Tongue (tissue), 1 donor: ENCODE measurements at regions not wholly inside any gene's neighbourhood (a gene's known extent, or its start where the extent isn't known, plus 50 kb on each side); places are given as distances from the start of the nearest gene placed in this dataset.

Experiments used
- DNase-seq: peaks from one replicate; pipeline ENCODE4 v3.0.0-alpha.2; 2015

- DNase-seq: no peak
Observed at GRCh38 chr9:126126807-126127206, 199.8 kb upstream of the MVB12B start.

- DNase-seq: no peak
Observed at GRCh38 chr9:126127591-126127990, 199.0 kb upstream of the MVB12B start.

GRCh38 chr9:126128494-126129142 lies 198.0 kb upstream of the MVB12B start:
- DNase-seq: no peak

DNA sequence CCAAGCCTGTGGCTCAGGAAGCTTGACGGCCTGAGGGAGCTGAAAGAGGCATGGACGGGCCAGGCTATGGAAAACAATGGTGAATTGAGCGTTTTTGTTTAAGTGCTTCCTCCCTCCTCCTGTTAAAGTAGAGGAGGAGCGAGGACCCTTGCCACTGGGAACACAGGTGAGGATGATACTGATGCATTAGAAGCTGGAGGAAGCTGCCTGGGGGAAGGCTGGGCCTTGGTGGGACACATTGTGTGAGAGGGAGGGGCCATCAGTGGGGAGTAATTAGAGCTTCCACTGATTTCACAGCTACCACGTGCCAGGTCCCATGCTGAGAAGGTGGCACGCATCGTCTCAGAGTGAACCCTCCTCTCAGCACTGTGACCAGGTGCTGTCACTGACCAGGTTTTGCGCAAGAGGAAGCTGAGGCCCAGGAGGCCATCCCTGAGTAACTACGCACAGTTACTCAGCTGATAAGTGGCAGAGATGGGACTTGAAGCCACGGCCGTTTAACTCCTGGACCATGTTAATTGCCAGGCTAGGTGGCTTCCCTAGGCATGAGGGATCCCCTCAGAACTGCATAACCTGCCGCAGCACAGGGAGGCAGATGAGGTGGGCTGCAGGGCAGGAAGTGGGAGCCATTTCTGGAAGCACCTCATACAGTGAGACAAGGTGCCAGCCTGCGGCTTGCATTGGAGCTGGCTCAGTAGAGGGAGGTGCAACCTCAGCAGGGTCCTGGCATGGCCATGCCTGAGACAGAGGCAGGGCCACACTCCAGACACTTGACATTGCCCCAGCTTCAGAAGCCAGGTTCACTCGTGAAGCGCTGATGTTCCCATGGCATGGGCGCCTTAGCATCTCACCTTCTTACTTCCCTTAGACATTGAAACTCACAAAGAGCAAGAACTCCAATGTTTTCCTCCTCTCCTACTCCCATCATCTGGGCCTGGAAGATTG lies 195.3 kb upstream of the MVB12B start:
- DNase-seq: no peak

- DNase-seq: no peak
Observed at GRCh38 chr9:126132746-126133145, 193.9 kb upstream of the MVB12B start.

DNA sequence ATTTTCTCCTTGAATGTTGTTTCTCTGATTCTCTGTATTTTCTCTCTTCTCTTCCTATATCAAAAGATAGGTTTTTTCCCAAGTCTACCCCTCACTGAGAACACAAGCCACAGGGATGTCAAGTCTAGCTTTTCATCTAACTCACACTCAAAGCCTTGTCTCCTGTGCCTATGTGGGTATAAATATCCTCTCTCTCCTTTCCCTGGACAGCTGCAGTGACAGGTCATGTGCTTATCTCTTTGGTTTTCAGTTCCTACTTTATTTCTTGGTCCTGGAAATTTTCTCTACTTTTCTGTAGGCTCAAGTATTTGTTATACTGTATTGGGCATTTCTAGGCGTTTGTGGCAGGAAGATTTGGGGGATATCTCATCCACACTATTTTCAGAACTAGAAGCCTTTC lies 182.4 kb upstream of the MVB12B start:
- no peak for DNase-seq

GRCh38 chr9:126144603-126145456 lies 181.8 kb upstream of the MVB12B start:
- DNase-seq: no peak

GRCh38 chr9:126145887-126146253 lies 180.8 kb upstream of the MVB12B start:
- DNase-seq: no peak

DNA sequence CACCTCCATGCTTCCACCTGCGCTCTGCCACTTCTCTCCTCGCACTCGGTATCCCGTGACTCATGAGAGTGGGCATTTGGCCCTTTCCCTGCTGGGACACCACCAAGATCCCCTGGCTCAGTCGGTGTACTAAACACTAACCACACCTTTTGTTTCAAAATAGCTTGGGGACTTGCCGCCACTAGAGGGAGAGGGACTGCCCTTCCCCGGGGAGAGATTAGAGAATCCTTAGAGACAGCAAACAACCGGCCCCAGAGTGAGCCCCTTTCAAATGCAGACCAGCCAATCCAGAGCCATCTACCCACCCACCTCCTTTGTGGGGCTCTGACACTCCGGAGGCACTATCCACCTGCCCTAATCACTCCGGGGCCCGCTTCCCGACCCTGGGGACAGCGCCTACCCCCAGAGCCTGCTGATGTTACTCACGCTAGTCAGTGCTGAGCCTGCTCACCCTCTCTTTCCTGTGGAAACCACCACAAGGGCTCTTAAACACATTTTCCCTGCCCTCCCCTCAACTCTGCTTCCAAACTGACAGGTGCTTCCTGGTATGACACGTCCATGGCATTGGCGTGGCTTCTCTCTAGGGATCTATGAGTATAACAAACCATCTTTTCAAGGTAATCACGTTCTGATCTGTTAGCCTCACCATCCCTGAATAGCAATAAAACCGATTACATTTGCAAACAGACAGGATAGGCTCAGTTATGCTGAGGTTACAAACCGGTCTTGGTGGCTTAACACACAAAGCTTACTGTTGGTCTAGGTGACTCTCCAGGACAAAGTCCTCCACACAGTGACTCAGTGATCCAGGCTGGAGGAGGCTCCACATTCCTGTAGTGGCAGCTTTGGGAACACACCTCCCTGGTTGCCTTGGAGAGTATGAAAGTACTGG lies 180.1 kb upstream of the MVB12B start:
- peak; percentile 18 for DNase-seq

GRCh38 chr9:126147186-126147935 lies 179.3 kb upstream of the MVB12B start:
- no peak for DNase-seq

DNA sequence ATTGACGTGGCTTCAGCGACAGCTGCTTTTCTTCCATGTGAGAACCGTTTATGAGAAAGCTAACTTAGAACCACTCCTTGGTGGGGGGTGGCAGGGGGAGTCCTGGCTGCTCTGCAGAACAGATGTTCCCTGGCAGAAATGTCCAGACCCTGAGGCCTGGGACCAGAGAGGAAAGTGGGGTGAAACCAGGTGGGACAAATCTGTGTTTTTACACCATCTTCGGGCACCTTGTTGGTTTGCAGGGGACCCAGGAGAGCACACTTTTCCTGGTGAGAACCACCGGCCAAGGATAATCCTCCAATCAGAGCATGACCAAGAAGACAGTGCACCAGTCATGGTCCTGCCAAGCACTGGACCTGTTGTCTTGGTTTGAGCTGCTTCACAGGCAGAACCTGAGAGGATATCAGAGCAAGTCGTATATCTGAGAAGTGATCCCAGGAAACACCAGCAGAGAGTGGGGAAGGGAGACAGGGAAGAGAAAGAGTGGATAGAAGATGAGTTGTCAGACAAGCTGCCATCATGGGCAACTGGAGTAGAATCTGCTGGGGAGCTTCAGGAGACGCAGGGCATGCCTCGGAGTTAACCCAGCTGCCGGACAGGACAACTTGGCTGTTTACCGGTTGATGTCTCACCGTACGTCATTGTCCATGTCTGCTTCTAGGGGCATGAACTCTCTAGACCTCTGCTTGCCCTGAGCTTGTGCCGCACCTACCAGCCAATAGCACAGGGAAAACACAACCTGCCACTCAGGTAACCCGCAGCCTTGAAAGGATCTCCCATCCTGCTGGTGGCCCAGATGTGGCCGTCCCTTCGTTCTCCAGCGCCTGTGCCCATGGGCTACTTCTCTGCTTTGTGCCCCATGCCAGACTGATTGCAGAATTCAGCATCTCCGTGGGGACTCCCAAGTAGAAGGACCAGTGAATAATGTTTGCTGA lies 178.4 kb upstream of the MVB12B start:
- peak; percentile 28 for DNase-seq

- no peak for DNase-seq
Observed at GRCh38 chr9:126148994-126149393, 177.6 kb upstream of the MVB12B start.

- no peak for DNase-seq
Observed at GRCh38 chr9:126149661-126150060, 177.0 kb upstream of the MVB12B start.

GRCh38 chr9:126150411-126151030 lies 176.1 kb upstream of the MVB12B start:
- DNase-seq: no peak

DNA sequence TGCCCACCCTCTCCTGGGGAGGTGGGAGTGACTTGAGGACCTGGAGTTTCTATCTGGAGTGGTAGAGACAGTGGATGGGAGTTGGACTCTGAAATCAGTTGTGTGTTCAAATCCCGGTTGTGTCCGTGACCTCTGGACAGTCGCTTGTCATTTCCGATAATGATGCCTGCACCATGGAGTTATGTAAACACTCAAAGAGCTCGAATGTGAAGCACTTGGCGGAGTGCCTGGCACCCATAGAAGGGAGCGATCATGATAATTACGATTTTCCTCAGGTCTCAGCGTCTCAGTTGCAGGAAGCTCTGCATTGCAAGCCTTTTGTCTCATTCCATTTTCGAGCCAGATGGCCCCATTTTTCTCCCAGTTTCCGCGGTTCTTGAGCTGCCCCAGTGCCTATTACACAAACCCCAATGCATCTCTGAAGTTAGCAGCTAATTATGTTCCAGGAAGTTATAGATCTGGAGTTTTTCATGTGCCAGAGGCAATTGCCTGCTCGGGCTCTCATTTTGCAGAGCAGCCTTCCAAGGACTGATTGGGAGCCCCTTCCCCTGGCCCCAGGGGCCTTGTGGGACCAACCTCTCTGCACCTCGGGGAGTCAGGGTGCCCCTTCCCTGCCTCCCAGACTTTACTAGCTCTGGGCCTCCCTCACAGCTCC lies 175.5 kb upstream of the MVB12B start:
- peak; percentile 16 for DNase-seq

DNA sequence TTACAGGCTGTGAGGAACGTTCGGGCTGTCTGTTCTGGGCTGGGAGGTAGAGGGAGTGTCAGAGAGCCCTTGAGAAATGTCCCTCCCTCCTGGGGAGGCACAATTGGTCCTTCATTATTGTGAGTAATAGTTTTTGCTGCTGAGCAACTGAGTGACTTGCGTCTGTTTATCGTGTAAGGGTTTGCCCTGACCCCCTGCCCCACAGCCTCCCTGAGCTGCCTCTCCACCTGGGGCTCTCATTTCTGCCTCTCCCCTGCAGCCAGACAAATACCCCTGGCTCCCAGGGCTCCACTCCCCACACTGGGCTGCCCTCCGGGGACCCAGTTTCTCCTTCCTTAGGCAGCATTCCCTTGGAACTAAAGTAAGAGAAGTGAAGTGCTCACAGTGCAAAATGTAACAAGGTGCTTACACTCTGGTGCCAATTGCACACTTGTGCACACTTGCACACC lies 174.9 kb upstream of the MVB12B start:
- no peak for DNase-seq

DNA sequence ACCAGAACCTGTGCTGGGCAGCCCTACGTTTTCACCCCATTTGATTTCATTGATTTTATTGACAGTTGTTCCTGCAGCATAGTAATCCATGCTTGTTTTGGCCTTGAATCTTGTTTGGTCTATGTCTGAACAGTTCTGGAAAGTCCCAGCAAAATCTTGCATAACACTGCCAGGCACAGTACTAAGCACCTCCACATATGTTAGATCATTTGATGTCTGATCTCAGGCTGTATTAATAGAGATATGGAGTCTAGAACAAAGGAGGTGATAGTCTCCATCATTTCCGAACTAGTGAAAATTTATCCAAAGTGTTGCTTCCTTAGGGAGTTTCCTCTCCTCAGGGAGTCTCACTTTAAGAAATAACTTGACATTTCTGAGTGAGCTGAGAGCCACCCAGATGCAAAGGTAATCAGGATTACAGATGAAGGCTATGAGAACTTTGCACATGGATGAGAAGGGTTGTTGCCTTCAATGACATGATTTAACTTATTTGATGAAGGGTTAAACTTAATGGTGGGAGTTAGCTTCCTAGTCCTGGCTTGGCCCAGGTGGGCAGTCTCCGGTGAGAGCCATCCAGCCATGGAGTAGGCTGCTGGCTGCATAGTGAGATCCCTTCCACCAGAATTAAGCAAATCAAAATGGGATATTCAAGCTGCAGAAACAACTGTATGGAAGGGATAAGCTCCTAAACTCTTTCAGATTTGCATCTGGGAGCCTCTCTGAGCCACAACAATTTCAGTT lies 173.8 kb upstream of the MVB12B start:
- DNase-seq: no peak

DNA sequence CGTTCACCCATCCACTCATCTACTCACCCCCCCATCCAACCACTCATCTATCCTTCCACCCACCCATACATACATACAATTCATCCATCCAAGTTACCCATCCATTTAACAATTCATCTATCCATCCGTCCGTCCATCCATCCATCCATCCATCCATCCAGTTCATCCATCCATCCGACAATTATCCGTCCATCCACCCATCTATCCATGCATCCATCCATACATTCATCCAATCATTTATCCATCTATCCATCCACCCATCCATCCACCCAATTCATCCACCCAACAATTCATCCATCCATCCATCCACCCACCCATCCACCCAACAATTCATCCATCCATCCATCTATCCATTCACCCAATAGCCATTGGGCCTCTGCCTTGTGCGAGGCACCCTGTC lies 173.2 kb upstream of the MVB12B start:
- DNase-seq: no peak
